Mucosa of stomach (tissue), 1 donor: ENCODE measurements at regions not wholly inside any gene's neighbourhood (a gene's known extent, or its start where the extent isn't known, plus 50 kb on each side); places are given as distances from the start of the nearest gene placed in this dataset.
"Not testable (repeated sequence)": the region's sequence is repeated elsewhere in the genome, so short reads cannot be mapped to it uniquely, and the experiment has no call there.

ENCODE experiments used
- H3K27me3 ChIP-seq: one replicate; pipeline ENCODE4 v1.7.0; 2013; ENCODE audit warnings: mild to moderate bottlenecking, low read length; ENCODE audit not compliant: control insufficient read depth, insufficient read depth
- H3K36me3 ChIP-seq: one replicate; pipeline ENCODE4 v1.7.0; 2013; ENCODE audit warnings: low read length; ENCODE audit not compliant: control insufficient read depth, insufficient read depth
- H3K4me1 ChIP-seq: one replicate; pipeline ENCODE4 v1.7.0; 2013; ENCODE audit warnings: mild to moderate bottlenecking, low read length; ENCODE audit not compliant: control insufficient read depth, insufficient read depth
- H3K4me3 ChIP-seq: one replicate; pipeline ENCODE4 v1.7.0; 2013; ENCODE audit warnings: low read length
- H3K9ac ChIP-seq: one replicate; pipeline ENCODE4 v1.7.0; 2013; ENCODE audit warnings: mild to moderate bottlenecking, low read length, moderate library complexity
- H3K9me3 ChIP-seq: one replicate; pipeline ENCODE4 v1.7.0; 2013; ENCODE audit warnings: mild to moderate bottlenecking, low read length, moderate library complexity; ENCODE audit not compliant: control insufficient read depth
- donor health status: Pancreatic carcinoma.

GRCh38 chr2:105545730-105546627 lies 147.1 kb upstream of the FHL2 start:
- H3K27me3 ChIP-seq: peaks cover 11% of the 10 kb centered on the region
- H3K4me1 ChIP-seq: no peaks in the 10 kb centered on the region
- no peaks in the 10 kb centered on the region for H3K36me3 ChIP-seq
- H3K9ac ChIP-seq: no peak overlapping the region
- no peak overlapping the region for H3K4me3 ChIP-seq
- no peaks in the 10 kb centered on the region for H3K9me3 ChIP-seq

GRCh38 chr2:105544591-105545377 lies 145.9 kb upstream of the FHL2 start:
- Histone ChIP-seq H3K9me3 (no peaks in the 10 kb centered on the region), H3K9ac (no peak overlapping the region), H3K4me1 (no peaks in the 10 kb centered on the region), H3K4me3 (no peak overlapping the region), H3K27me3 (peaks cover 11% of the 10 kb centered on the region), H3K36me3 (no peaks in the 10 kb centered on the region)

- H3K4me3 ChIP-seq: no peak overlapping the region
- H3K9me3 ChIP-seq: no peaks in the 10 kb centered on the region
- no peak overlapping the region for H3K9ac ChIP-seq
- H3K4me1 ChIP-seq: no peaks in the 10 kb centered on the region
- H3K27me3 ChIP-seq: peaks cover 11% of the 10 kb centered on the region
- no peaks in the 10 kb centered on the region for H3K36me3 ChIP-seq
These were observed 142.6 kb upstream of the FHL2 start for GRCh38 chr2:105541189-105542050.

- no peaks in the 10 kb centered on the region for H3K9me3 ChIP-seq
- H3K9ac ChIP-seq: no peak overlapping the region
- no peaks in the 10 kb centered on the region for H3K4me1 ChIP-seq
- H3K4me3 ChIP-seq: no peak overlapping the region
- H3K36me3 ChIP-seq: no peaks in the 10 kb centered on the region
- H3K27me3 ChIP-seq: peaks cover 11% of the 10 kb centered on the region
These were observed 141.8 kb upstream of the FHL2 start for GRCh38 chr2:105540642-105541041.

- no peaks in the 10 kb centered on the region for H3K36me3 ChIP-seq
- H3K9me3 ChIP-seq: no peaks in the 10 kb centered on the region
- no peaks in the 10 kb centered on the region for H3K4me1 ChIP-seq
- no peak overlapping the region for H3K9ac ChIP-seq
- H3K27me3 ChIP-seq: peaks cover 4% of the 10 kb centered on the region
- H3K4me3 ChIP-seq: no peak overlapping the region
These were observed 140.5 kb upstream of the FHL2 start for GRCh38 chr2:105539331-105539730.

GRCh38 chr2:105538840-105539239 lies 140.0 kb upstream of the FHL2 start:
- peaks cover 4% of the 10 kb centered on the region for H3K27me3 ChIP-seq
- no peaks in the 10 kb centered on the region for H3K4me1 ChIP-seq
- no peak overlapping the region for H3K4me3 ChIP-seq
- no peak overlapping the region for H3K9ac ChIP-seq
- no peaks in the 10 kb centered on the region for H3K36me3 ChIP-seq
- H3K9me3 ChIP-seq: no peaks in the 10 kb centered on the region

- Histone ChIP-seq H3K4me1 (no peaks in the 10 kb centered on the region), H3K9me3 (no peaks in the 10 kb centered on the region), H3K9ac (no peak overlapping the region), H3K36me3 (no peaks in the 10 kb centered on the region), H3K27me3 (no peaks in the 10 kb centered on the region), H3K4me3 (no peak overlapping the region)
These were observed 139.1 kb upstream of the FHL2 start for GRCh38 chr2:105537920-105538319.

GRCh38 chr2:105537466-105537865 lies 138.6 kb upstream of the FHL2 start:
- H3K4me1 ChIP-seq: no peaks in the 10 kb centered on the region
- H3K27me3 ChIP-seq: no peaks in the 10 kb centered on the region
- no peaks in the 10 kb centered on the region for H3K36me3 ChIP-seq
- H3K4me3 ChIP-seq: no peak overlapping the region
- no peaks in the 10 kb centered on the region for H3K9me3 ChIP-seq
- no peak overlapping the region for H3K9ac ChIP-seq

- H3K36me3 ChIP-seq: no peaks in the 10 kb centered on the region
These were observed 137.3 kb upstream of the FHL2 start for GRCh38 chr2:105536175-105536574.

GRCh38 chr2:105529258-105529657 lies 130.4 kb upstream of the FHL2 start:
- not testable (repeated sequence) for H3K4me1 ChIP-seq, H3K9me3 ChIP-seq, H3K4me3 ChIP-seq, H3K27me3 ChIP-seq, H3K9ac ChIP-seq, H3K36me3 ChIP-seq

More at GRCh38 chr2:105536175-105536574, 137.3 kb upstream of the FHL2 start:
- no peaks in the 10 kb centered on the region for H3K27me3 ChIP-seq
- H3K9ac ChIP-seq: no peak overlapping the region
- H3K9me3 ChIP-seq: no peaks in the 10 kb centered on the region
- H3K4me1 ChIP-seq: no peaks in the 10 kb centered on the region
- H3K4me3 ChIP-seq: no peak overlapping the region

- H3K27me3 ChIP-seq: no peaks in the 10 kb centered on the region
- H3K9ac ChIP-seq: no peak overlapping the region
- no peaks in the 10 kb centered on the region for H3K4me1 ChIP-seq
- H3K4me3 ChIP-seq: no peak overlapping the region
- H3K36me3 ChIP-seq: no peaks in the 10 kb centered on the region
- no peaks in the 10 kb centered on the region for H3K9me3 ChIP-seq
These were observed 127.4 kb upstream of the FHL2 start for GRCh38 chr2:105526000-105526925.
